IMR-90 (cell line): ENCODE measurements at regions not wholly inside any gene's neighbourhood (a gene's known extent, or its start where the extent isn't known, plus 50 kb on each side); places are given as distances from the start of the nearest gene placed in this dataset.

Source experiments
- ATAC-seq: fragments of 200-7000 bp; cut with Tn5 transposase; 2 replicates; pipeline ENCODE4 v1.9.1; 2020; ENCODE audit warnings: low read depth, mild to moderate bottlenecking, moderate library complexity
- BruUV-seq: library from RNA; stranded (reverse); fragments of 400-500 nt; replicated peaks from 2 replicates; lab custom pipeline; 2021; lab: Mats Ljungman, UMichigan
- CTCF ChIA-PET: fragments of 300-600 bp; formaldehyde crosslinking; extraction: SDS; loops from one replicate; lab custom pipeline; 2021; ENCODE audit warnings: antibody characterized with exemption; lab: Yijun Ruan, JAX
- POLR2A ChIA-PET: fragments of 300-600 bp; sonication (Branson Sonifier 250); formaldehyde crosslinking; loops from one replicate; lab custom pipeline; 2022; ENCODE audit warnings: antibody characterized with exemption; ENCODE audit not compliant: unreplicated experiment; lab: Charles Lee
- DNase-seq: peaks from one replicate; pipeline ENCODE4 v3.0.0; 2013
- H2AFZ ChIP-seq: replicated peaks from 2 replicates; pipeline ENCODE3; 2013; ENCODE audit warnings: low read length, mild to moderate bottlenecking; ENCODE audit not compliant: poor library complexity
- H2AK5ac ChIP-seq: 2 replicates; pipeline ENCODE4 v1.6.1; 2013; ENCODE audit warnings: low read depth, low read length, inconsistent platforms
- H2AK9ac ChIP-seq: replicated peaks from 2 replicates; pipeline ENCODE3; 2013; ENCODE audit warnings: mild to moderate bottlenecking, low read depth, low read length, moderate library complexity; ENCODE audit not compliant: poor library complexity
- H2BK120ac ChIP-seq: 2 replicates; pipeline ENCODE4 v1.6.1; 2013; ENCODE audit warnings: low read depth, low read length, inconsistent platforms
- H2BK15ac ChIP-seq: 3 replicates; pipeline ENCODE4 v1.6.1; 2013; ENCODE audit warnings: low read depth, low read length, inconsistent platforms
- H2BK20ac ChIP-seq: 2 replicates; pipeline ENCODE4 v1.6.1; 2013; ENCODE audit warnings: low read depth, mild to moderate bottlenecking, inconsistent platforms, low read length, moderate library complexity
- H2BK5ac ChIP-seq: 2 replicates; pipeline ENCODE4 v1.6.1; 2013; ENCODE audit warnings: mild to moderate bottlenecking, low read depth, low read length, inconsistent platforms; ENCODE audit not compliant: poor library complexity, severe bottlenecking
- H3K14ac ChIP-seq: replicated peaks from 2 replicates; pipeline ENCODE4 v1.6.1; 2013; ENCODE audit warnings: low read depth, low read length, inconsistent platforms
- H3K18ac ChIP-seq: 2 replicates; pipeline ENCODE4 v1.6.1; 2013; ENCODE audit warnings: low read depth, low read length, control low read depth
- H3K23ac ChIP-seq: 2 replicates; pipeline ENCODE4 v1.6.1; 2013; ENCODE audit warnings: low read depth, low read length, inconsistent platforms
- H3K27ac ChIP-seq: 2 replicates; pipeline ENCODE4 v1.5.1; 2013; ENCODE audit warnings: mild to moderate bottlenecking, control low read depth, low read length; ENCODE audit not compliant: insufficient read depth
- H3K27me3 ChIP-seq: 2 replicates; pipeline ENCODE4 v1.6.1; 2013; ENCODE audit warnings: low read length; ENCODE audit not compliant: control insufficient read depth, insufficient read depth
- H3K36me3 ChIP-seq: 2 replicates; pipeline ENCODE4 v1.6.1; 2013; ENCODE audit warnings: low read length, mixed read lengths; ENCODE audit not compliant: control insufficient read depth, insufficient read depth
- H3K4ac ChIP-seq: 2 replicates; pipeline ENCODE4 v1.6.1; 2013; ENCODE audit warnings: low read depth, low read length, inconsistent platforms
- H3K4me1 ChIP-seq: 2 replicates; pipeline ENCODE4 v1.6.1; 2013; ENCODE audit warnings: low read length, mixed read lengths; ENCODE audit not compliant: control insufficient read depth, insufficient read depth
- H3K4me2 ChIP-seq: 2 replicates; pipeline ENCODE4 v1.6.1; 2013; ENCODE audit warnings: low read depth, mild to moderate bottlenecking, control low read depth, low read length, moderate library complexity
- H3K4me3 ChIP-seq: 2 replicates; pipeline ENCODE4 v1.5.1; 2013; ENCODE audit warnings: low read depth, mild to moderate bottlenecking, control low read depth, low read length, moderate library complexity; ENCODE audit not compliant: insufficient read depth
- H3K56ac ChIP-seq: 2 replicates; pipeline ENCODE4 v1.6.1; 2013; ENCODE audit warnings: low read length, inconsistent platforms; ENCODE audit not compliant: insufficient read depth; ENCODE audit errors: extremely low read depth
- H3K79me1 ChIP-seq, 2 experiments: 2 replicates each; pipeline ENCODE4 v1.6.1; 2013; ENCODE audit warnings: low read length in 2 of 2, inconsistent platforms in 1 of 2, low read depth in 1 of 2
- H3K9ac ChIP-seq: 2 replicates; pipeline ENCODE4 v1.6.1; 2013; ENCODE audit warnings: low read depth, low read length, control low read depth
- H3K9me1 ChIP-seq: 2 replicates; pipeline ENCODE4 v1.6.1; 2013; ENCODE audit warnings: low read length, inconsistent platforms; ENCODE audit not compliant: insufficient read depth
- H3K9me3 ChIP-seq: 2 replicates; pipeline ENCODE4 v1.6.1; 2013; ENCODE audit warnings: low read length; ENCODE audit not compliant: control insufficient read depth, insufficient read depth
- H4K20me1 ChIP-seq: 2 replicates; pipeline ENCODE4 v1.6.1; 2013; ENCODE audit warnings: low read length, inconsistent platforms; ENCODE audit not compliant: insufficient read depth
- H4K5ac ChIP-seq: 2 replicates; pipeline ENCODE4 v1.6.1; 2013; ENCODE audit warnings: mild to moderate bottlenecking, low read depth, low read length, control low read depth
- H4K8ac ChIP-seq, 2 experiments: 2 replicates each; pipeline ENCODE4 v1.6.1; 2013; ENCODE audit warnings: low read depth in 2 of 2, low read length in 2 of 2, control low read depth in 1 of 2, inconsistent platforms in 1 of 2
- H4K91ac ChIP-seq: 2 replicates; pipeline ENCODE4 v1.6.1; 2013; ENCODE audit warnings: low read depth, low read length, inconsistent platforms; ENCODE audit not compliant: insufficient read depth
- FOS ChIP-seq: fragments of 150-350 bp; IDR thresholded peaks from 2 replicates; pipeline ENCODE4 v1.6.1; 2016; ENCODE audit warnings: low read depth, low read length
- MAZ ChIP-seq: IDR thresholded peaks from 2 replicates; pipeline ENCODE4 v1.6.1; 2012; ENCODE audit warnings: low read depth, mild to moderate bottlenecking, low read length, improper control_type of control experiment, moderate library complexity, borderline replicate concordance
- POLR2A ChIP-seq: IDR thresholded peaks from 2 replicates; pipeline ENCODE4 v1.6.1; 2012; ENCODE audit warnings: mild to moderate bottlenecking, low read depth, low read length
- WGBS, 2 experiments: methylation state at CpG; one replicate each; pipeline versions ENCODE4 v1.1.5 to v1.1.7; 2013; ENCODE audit warnings: missing lambda C conversion rate in 2 of 2; ENCODE audit not compliant: insufficient read length in 1 of 2; ENCODE audit errors: extremely low coverage in 2 of 2; 5-methylcytosine and 5-hydroxymethylcytosine counted together
- dilution Hi-C: fragments of 300-500 bp; cut with HindIII; formaldehyde crosslinking; loops from one replicate; pipeline ENCODE4 v1.14.3; 2018; ENCODE audit warnings: low sequenced_read_pairs; ENCODE audit not compliant: unreplicated experiment
- in situ Hi-C: fragments of 300-500 bp; cut with MboI; formaldehyde crosslinking; loops from 3 replicates; pipeline ENCODE4 v1.14.3; 2019; ENCODE audit warnings: low sequenced_read_pairs, inconsistent platforms, mixed read lengths
- intact Hi-C: fragments of 100-400 bp; cut with micrococcal nuclease; formaldehyde crosslinking; loops from 2 replicates; pipeline ENCODE4 v1.10.0; 2022
- TF ChIP-seq, protein P1 (sequence below): fragments of 150-350 bp; IDR thresholded peaks from 2 replicates; pipeline ENCODE4 v1.6.1; 2016; ENCODE audit warnings: low read depth, mild to moderate bottlenecking, low read length, moderate library complexity, borderline replicate concordance

DNA sequence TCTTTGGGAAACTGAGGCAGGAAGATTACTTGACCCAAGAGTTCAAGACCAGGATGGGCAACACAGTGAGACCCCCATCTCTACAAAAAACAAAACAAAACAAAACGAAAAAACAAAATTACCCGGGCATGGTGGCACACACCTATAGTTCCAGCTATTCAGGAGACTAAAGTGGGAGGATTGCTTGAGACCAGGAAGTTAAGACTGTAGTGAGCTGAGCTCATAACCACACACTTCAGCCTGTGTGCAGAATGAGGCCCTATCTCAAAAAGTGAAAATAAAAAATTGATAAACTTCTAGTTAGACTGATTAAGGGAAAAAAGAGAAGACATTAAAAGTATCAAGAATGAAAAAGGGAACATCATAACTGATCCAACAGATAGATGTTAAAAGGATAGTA lies 154.0 kb downstream of the RHOU start:
- in situ Hi-C loops (no loop called here), intact Hi-C loops (no loop called here), dilution Hi-C loops (no loop called here)
- no peak overlapping the region for H2AK9ac ChIP-seq
- H4K8ac ChIP-seq: no peak overlapping the region
- H3K79me1 ChIP-seq: no peaks in the 10 kb centered on the region
- ATAC-seq (no peak), DNase-seq (no peak)
- peaks cover 7% of the 10 kb centered on the region for H3K27me3 ChIP-seq
- WGBS, 2 experiments: no CpG with 5 or more reads among the region's 2 CpGs
- no peak overlapping the region for H3K4me3 ChIP-seq
- H3K18ac ChIP-seq: no peak overlapping the region
- no peak overlapping the region for H4K5ac ChIP-seq
- no peak overlapping the region for H3K27ac ChIP-seq
- H2AK5ac ChIP-seq: no peak overlapping the region
- peaks cover 8% of the 10 kb centered on the region; the same call in 1 of the 2 replicates for H3K4me1 ChIP-seq
- ChIA-PET POLR2A (no interaction called here), CTCF (interaction anchor here (0.9 kb wide), 1 partner anchor 338 kb away, joined by 3 read pairs; no protein-coding TSS in a partner anchor)
- H3K9me3 ChIP-seq: no peaks in the 10 kb centered on the region
- H3K9ac ChIP-seq: no peak overlapping the region
- no peaks in the 10 kb centered on the region for H3K36me3 ChIP-seq
- no TSS peak for BruUV-seq
- no peak overlapping the region for H2BK120ac ChIP-seq
- TF ChIP-seq, protein P1, sequence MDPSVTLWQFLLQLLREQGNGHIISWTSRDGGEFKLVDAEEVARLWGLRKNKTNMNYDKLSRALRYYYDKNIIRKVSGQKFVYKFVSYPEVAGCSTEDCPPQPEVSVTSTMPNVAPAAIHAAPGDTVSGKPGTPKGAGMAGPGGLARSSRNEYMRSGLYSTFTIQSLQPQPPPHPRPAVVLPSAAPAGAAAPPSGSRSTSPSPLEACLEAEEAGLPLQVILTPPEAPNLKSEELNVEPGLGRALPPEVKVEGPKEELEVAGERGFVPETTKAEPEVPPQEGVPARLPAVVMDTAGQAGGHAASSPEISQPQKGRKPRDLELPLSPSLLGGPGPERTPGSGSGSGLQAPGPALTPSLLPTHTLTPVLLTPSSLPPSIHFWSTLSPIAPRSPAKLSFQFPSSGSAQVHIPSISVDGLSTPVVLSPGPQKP: no peak
- TF ChIP-seq MAZ (no peak), POLR2A (no peak), FOS (no peak)
- no peak overlapping the region for H2BK20ac ChIP-seq
- H3K9me1 ChIP-seq: peaks cover 4% of the 10 kb centered on the region; the same call in 1 of the 2 replicates
- H2AFZ ChIP-seq: no peak overlapping the region
- H3K4ac ChIP-seq: no peak overlapping the region
- no peak overlapping the region for H3K14ac ChIP-seq
- no peak overlapping the region for H2BK15ac ChIP-seq
- H2BK5ac ChIP-seq: no peak overlapping the region
- H4K20me1 ChIP-seq: no peaks in the 10 kb centered on the region
- H3K4me2 ChIP-seq: no peak overlapping the region
- H3K23ac ChIP-seq: no peak overlapping the region
- no peak overlapping the region for H3K56ac ChIP-seq
- no peak overlapping the region for H4K91ac ChIP-seq
